SK-N-SH treated with all-trans-retinoic acid at 6 μM for 48 hours (cell line): ENCODE measurements at regions not wholly inside any gene's neighbourhood (a gene's known extent, or its start where the extent isn't known, plus 50 kb on each side); places are given as distances from the start of the nearest gene placed in this dataset.

ENCODE experiments used
- BACH2 ChIP-seq: fragments of 250-450 bp; sonication (Bioruptor Pico); IDR thresholded peaks from 2 replicates; pipeline ENCODE4 v1.9.0; 2021; ENCODE audit warnings: mild to moderate bottlenecking, borderline replicate concordance
- PATZ1 ChIP-seq: fragments of 250-450 bp; sonication (Bioruptor Pico); IDR thresholded peaks from 2 replicates; pipeline ENCODE4 v1.8.0; 2020; ENCODE audit warnings: mild to moderate bottlenecking, moderate library complexity, borderline replicate concordance
- POU6F1 ChIP-seq: fragments of 250-450 bp; sonication (Bioruptor Pico); IDR thresholded peaks from 2 replicates; pipeline ENCODE4 v1.8.0; 2021; ENCODE audit warnings: low read depth, mild to moderate bottlenecking, moderate library complexity, borderline replicate concordance
- TCF4 ChIP-seq: fragments of 250-450 bp; sonication (Bioruptor Pico); IDR thresholded peaks from 2 replicates; pipeline ENCODE4 v1.8.0; 2021; ENCODE audit warnings: mild to moderate bottlenecking, moderate library complexity, borderline replicate concordance

GRCh38 chr6:170173335-170173881, 117.5 kb downstream of the DLL1 start:
- no peak for TF ChIP-seq POU6F1
- no peak for TF ChIP-seq TCF4 (CRISPR knock-in tag)
- TF ChIP-seq BACH2 (CRISPR knock-in tag) = no peak
- no peak for TF ChIP-seq PATZ1
